ENCODE measurements at regions not wholly inside any gene's neighbourhood (a gene's known extent, or its start where the extent isn't known, plus 50 kb on each side); places are given as distances from the start of the nearest gene placed in this dataset.

GRCh38 chr11:109554951-109555350 lies 133.0 kb downstream of the C11orf87 start:
- H3K27ac ChIP-seq = no peak overlapping the region
- no peak for TF ChIP-seq ZFX (IDR thresholded peaks at IDR 0.05)
- TF ChIP-seq, protein P1, sequence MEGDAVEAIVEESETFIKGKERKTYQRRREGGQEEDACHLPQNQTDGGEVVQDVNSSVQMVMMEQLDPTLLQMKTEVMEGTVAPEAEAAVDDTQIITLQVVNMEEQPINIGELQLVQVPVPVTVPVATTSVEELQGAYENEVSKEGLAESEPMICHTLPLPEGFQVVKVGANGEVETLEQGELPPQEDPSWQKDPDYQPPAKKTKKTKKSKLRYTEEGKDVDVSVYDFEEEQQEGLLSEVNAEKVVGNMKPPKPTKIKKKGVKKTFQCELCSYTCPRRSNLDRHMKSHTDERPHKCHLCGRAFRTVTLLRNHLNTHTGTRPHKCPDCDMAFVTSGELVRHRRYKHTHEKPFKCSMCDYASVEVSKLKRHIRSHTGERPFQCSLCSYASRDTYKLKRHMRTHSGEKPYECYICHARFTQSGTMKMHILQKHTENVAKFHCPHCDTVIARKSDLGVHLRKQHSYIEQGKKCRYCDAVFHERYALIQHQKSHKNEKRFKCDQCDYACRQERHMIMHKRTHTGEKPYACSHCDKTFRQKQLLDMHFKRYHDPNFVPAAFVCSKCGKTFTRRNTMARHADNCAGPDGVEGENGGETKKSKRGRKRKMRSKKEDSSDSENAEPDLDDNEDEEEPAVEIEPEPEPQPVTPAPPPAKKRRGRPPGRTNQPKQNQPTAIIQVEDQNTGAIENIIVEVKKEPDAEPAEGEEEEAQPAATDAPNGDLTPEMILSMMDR (conservative IDR thresholded peaks at IDR 0.05) = no peak

DNA sequence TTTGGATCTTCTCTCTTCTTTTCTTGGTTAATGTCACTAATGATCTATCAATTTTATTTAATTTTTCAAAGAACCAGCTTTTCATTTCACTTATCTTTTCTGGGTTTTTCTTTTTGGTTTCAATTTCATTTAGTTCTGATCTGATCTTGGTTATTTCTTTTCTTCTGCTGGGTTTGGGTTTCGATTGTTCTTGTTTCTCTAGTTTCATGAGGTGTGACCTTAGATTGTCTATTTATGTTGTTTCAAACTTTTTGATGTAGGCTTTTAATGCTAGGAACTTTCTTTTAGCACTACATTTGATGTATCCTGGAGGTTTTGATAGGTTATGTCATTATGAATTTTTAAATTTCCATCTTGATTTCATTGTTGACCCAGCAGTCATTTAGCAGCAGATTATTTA lies 142.3 kb downstream of the C11orf87 start:
- no peak overlapping the region for H3K27ac ChIP-seq
- TF ChIP-seq, protein P1 (conservative IDR thresholded peaks at IDR 0.05) = no peak
- TF ChIP-seq ZFX (IDR thresholded peaks at IDR 0.05) = no peak

GRCh38 chr11:109582470-109582869 lies 160.5 kb downstream of the C11orf87 start:
- H3K27ac ChIP-seq = no peak overlapping the region
- TF ChIP-seq, protein P1 (conservative IDR thresholded peaks at IDR 0.05) = no peak
- TF ChIP-seq ZFX (IDR thresholded peaks at IDR 0.05) = no peak

GRCh38 chr11:109584001-109584972 lies 162.3 kb downstream of the C11orf87 start:
- no peak for TF ChIP-seq ZFX (IDR thresholded peaks at IDR 0.05)
- TF ChIP-seq, protein P1 (conservative IDR thresholded peaks at IDR 0.05) = no peak

DNA sequence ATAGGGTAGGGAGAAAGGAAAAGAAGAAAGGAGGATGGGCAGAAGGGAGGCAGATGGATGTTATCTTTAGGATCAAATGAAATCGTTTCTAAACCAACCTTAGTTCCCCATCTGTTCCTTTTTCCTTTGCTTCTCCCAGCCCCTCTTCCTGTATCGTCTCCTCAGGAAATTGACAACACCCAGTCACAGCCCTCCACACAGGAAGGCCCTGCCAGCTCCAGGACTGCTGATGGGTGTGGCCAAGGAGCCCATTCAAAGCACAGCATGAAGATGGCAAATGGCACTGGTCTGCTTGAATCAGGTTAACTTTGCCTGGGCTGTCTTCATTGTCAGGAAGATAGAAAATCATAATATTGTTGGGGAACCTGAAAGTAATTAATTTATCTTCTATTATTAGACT lies 164.8 kb downstream of the C11orf87 start:
- no peak overlapping the region for H3K27ac ChIP-seq
- TF ChIP-seq ZFX (IDR thresholded peaks at IDR 0.05) = no peak
- TF ChIP-seq, protein P1 (conservative IDR thresholded peaks at IDR 0.05) = no peak

More at GRCh38 chr11:109584001-109584972, 162.3 kb downstream of the C11orf87 start:
- H3K27ac ChIP-seq = no peak overlapping the region

DNA sequence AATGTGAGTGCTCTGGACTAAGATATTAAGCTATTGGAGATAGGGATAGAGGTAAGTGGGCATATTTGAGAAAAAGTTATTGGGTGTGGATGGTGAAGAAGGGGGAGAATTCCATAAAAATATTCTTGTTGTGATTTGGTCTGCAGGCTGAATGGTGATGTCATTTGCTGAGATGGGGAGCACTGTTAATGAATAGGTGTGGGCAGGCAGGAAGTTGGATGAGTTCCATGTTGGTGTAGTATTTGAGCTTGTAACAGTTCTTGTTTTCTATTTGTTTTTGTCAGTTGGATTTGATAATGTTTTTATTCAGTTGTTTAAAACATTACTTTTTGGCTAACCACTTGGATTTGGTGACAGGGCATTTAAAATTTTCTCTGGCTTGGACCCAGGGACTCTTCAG lies 168.8 kb downstream of the C11orf87 start:
- no peak overlapping the region for H3K27ac ChIP-seq
- no peak for TF ChIP-seq ZFX (IDR thresholded peaks at IDR 0.05)
- TF ChIP-seq, protein P1 (conservative IDR thresholded peaks at IDR 0.05) = no peak

GRCh38 chr11:109597336-109597735 lies 175.3 kb downstream of the C11orf87 start:
- no peak for TF ChIP-seq ZFX (IDR thresholded peaks at IDR 0.05)
- TF ChIP-seq, protein P1 (conservative IDR thresholded peaks at IDR 0.05) = no peak

More at GRCh38 chr11:109597336-109597735, 175.3 kb downstream of the C11orf87 start:
- no peak overlapping the region for H3K27ac ChIP-seq

Measured in C4-2B (cell line).